ENCODE measurements at regions not wholly inside any gene's neighbourhood (a gene's known extent, or its start where the extent isn't known, plus 50 kb on each side); places are given as distances from the start of the nearest gene placed in this dataset.
"Not testable (repeated sequence)": the region's sequence is repeated elsewhere in the genome, so short reads cannot be mapped to it uniquely, and the experiment has no call there.

GRCh38 chr20:22958390-22958789, 76.7 kb upstream of the SSTR4 start:
- no peak overlapping the region for H3K4me3 ChIP-seq (ENCODE audit: low read depth, low read length)
- no peak for DNase-seq (ENCODE audit: low read depth)
- TF ChIP-seq CTCF (IDR thresholded peaks at IDR 0.05; ENCODE audit: insufficient read depth, low read length), result no peak

GRCh38 chr20:22962567-22963439, 72.3 kb upstream of the SSTR4 start:
- TF ChIP-seq CTCF (IDR thresholded peaks at IDR 0.05; ENCODE audit: insufficient read depth, low read length), result no peak
- no peak overlapping the region for H3K4me3 ChIP-seq (ENCODE audit: low read depth, low read length)
- no peak for DNase-seq (ENCODE audit: low read depth)

GRCh38 chr20:22963581-22963980, 71.5 kb upstream of the SSTR4 start:
- TF ChIP-seq CTCF (IDR thresholded peaks at IDR 0.05; ENCODE audit: insufficient read depth, low read length), result no peak
- no peak overlapping the region for H3K4me3 ChIP-seq (ENCODE audit: low read depth, low read length)
- DNase-seq (ENCODE audit: low read depth), result no peak

- no peak for TF ChIP-seq CTCF (IDR thresholded peaks at IDR 0.05; ENCODE audit: insufficient read depth, low read length)
- no peak overlapping the region for H3K4me3 ChIP-seq (ENCODE audit: low read depth, low read length)
- DNase-seq (ENCODE audit: low read depth), result no peak
These were observed 68.2 kb upstream of the SSTR4 start for GRCh38 chr20:22966787-22967464.

- H3K4me3 ChIP-seq (ENCODE audit: low read depth, low read length); DNase-seq (ENCODE audit: low read depth): not testable (repeated sequence)
These were observed 67.4 kb upstream of the SSTR4 start for GRCh38 chr20:22967706-22968105.

GRCh38 chr20:22969031-22969430, 66.1 kb upstream of the SSTR4 start:
- not testable (repeated sequence) for DNase-seq (ENCODE audit: low read depth)

GRCh38 chr20:22971077-22971476, 64.0 kb upstream of the SSTR4 start:
- not testable (repeated sequence) for DNase-seq (ENCODE audit: low read depth); H3K4me3 ChIP-seq (ENCODE audit: low read depth, low read length)

More at GRCh38 chr20:22969031-22969430, 66.1 kb upstream of the SSTR4 start:
- not testable (repeated sequence) for H3K4me3 ChIP-seq (ENCODE audit: low read depth, low read length)

- H3K4me3 ChIP-seq (ENCODE audit: low read depth, low read length), result no peak overlapping the region
- peak; percentile 17 for DNase-seq (ENCODE audit: low read depth)
- peak; percentile 38 for TF ChIP-seq CTCF (IDR thresholded peaks at IDR 0.05; ENCODE audit: insufficient read depth, low read length)
These were observed 60.8 kb upstream of the SSTR4 start for GRCh38 chr20:22974354-22974753.

Data from fibroblast of the aortic adventitia (primary cell).